ENCODE measurements at regions not wholly inside any gene's neighbourhood (a gene's known extent, or its start where the extent isn't known, plus 50 kb on each side); places are given as distances from the start of the nearest gene placed in this dataset.
"Not testable (repeated sequence)": the region's sequence is repeated elsewhere in the genome, so short reads cannot be mapped to it uniquely, and the experiment has no call there.

GRCh38 chr14:85178864-85179263, 351.1 kb upstream of the FLRT2 start:
- H3K27me3 ChIP-seq (ENCODE audit: low read length), result no peaks in the 10 kb centered on the region
- no peak overlapping the region for H3K4me2 ChIP-seq (ENCODE audit: low read depth, low read length, poor library complexity, severe bottlenecking)
- H3K9me2 ChIP-seq (replicated peaks; ENCODE audit: insufficient read depth, low read length), result no peaks in the 10 kb centered on the region
- no peaks in the 10 kb centered on the region for H4K20me1 ChIP-seq (ENCODE audit: insufficient read depth, low read depth, low read length)
- H3K4me1 ChIP-seq (ENCODE audit: low read length), result no peaks in the 10 kb centered on the region
- H3K36me3 ChIP-seq (ENCODE audit: insufficient read depth, low read length), result no peaks in the 10 kb centered on the region
- H3K9me3 ChIP-seq (ENCODE audit: low read length), result peaks cover 28% of the 10 kb centered on the region
- no peaks in the 10 kb centered on the region for H3K79me2 ChIP-seq (ENCODE audit: low read length)
- no peak for DNase-seq
- H3K9ac ChIP-seq (ENCODE audit: low read length), result no peak overlapping the region
- H3K27ac ChIP-seq (ENCODE audit: low read length), result no peak overlapping the region
- no peak overlapping the region for H2AFZ ChIP-seq (ENCODE audit: low read length)
- H3K4me3 ChIP-seq (ENCODE audit: low read length), result no peak overlapping the region

- Histone ChIP-seq H3K27me3 (ENCODE audit: low read length) (no peaks in the 10 kb centered on the region), H3K4me2 (ENCODE audit: low read depth, low read length, poor library complexity, severe bottlenecking) (no peak overlapping the region), H3K79me2 (ENCODE audit: low read length) (no peaks in the 10 kb centered on the region), H3K36me3 (ENCODE audit: insufficient read depth, low read length) (no peaks in the 10 kb centered on the region), H3K4me1 (ENCODE audit: low read length) (no peaks in the 10 kb centered on the region), H4K20me1 (ENCODE audit: insufficient read depth, low read depth, low read length) (no peaks in the 10 kb centered on the region), H3K9ac (ENCODE audit: low read length) (no peak overlapping the region), H3K4me3 (ENCODE audit: low read length) (no peak overlapping the region), H3K9me3 (ENCODE audit: low read length) (peaks cover 27% of the 10 kb centered on the region), H3K9me2 (replicated peaks; ENCODE audit: insufficient read depth, low read length) (no peaks in the 10 kb centered on the region), H2AFZ (ENCODE audit: low read length) (no peak overlapping the region), H3K27ac (ENCODE audit: low read length) (no peak overlapping the region)
- DNase-seq, result no peak
Measured at GRCh38 chr14:85180876-85181275, 349.1 kb upstream of the FLRT2 start.

- Histone ChIP-seq H3K36me3 (ENCODE audit: insufficient read depth, low read length) (no peaks in the 10 kb centered on the region), H3K27ac (ENCODE audit: low read length) (no peak overlapping the region), H3K9me2 (replicated peaks; ENCODE audit: insufficient read depth, low read length) (no peaks in the 10 kb centered on the region), H3K79me2 (ENCODE audit: low read length) (no peaks in the 10 kb centered on the region), H4K20me1 (ENCODE audit: insufficient read depth, low read depth, low read length) (no peaks in the 10 kb centered on the region), H3K9ac (ENCODE audit: low read length) (no peak overlapping the region), H2AFZ (ENCODE audit: low read length) (no peak overlapping the region), H3K9me3 (ENCODE audit: low read length) (peaks cover 24% of the 10 kb centered on the region), H3K4me3 (ENCODE audit: low read length) (no peak overlapping the region), H3K4me2 (ENCODE audit: low read depth, low read length, poor library complexity, severe bottlenecking) (no peak overlapping the region), H3K4me1 (ENCODE audit: low read length) (no peaks in the 10 kb centered on the region), H3K27me3 (ENCODE audit: low read length) (no peaks in the 10 kb centered on the region)
- no peak for DNase-seq
Measured at GRCh38 chr14:85182282-85182681, 347.7 kb upstream of the FLRT2 start.

GRCh38 chr14:85186082-85186481, 343.9 kb upstream of the FLRT2 start:
- H3K4me3 ChIP-seq (ENCODE audit: low read length), result no peak overlapping the region
- no peak overlapping the region for H2AFZ ChIP-seq (ENCODE audit: low read length)
- DNase-seq, result no peak
- no peak overlapping the region for H3K4me2 ChIP-seq (ENCODE audit: low read depth, low read length, poor library complexity, severe bottlenecking)
- no peak overlapping the region for H3K27ac ChIP-seq (ENCODE audit: low read length)
- H3K4me1 ChIP-seq (ENCODE audit: low read length), result no peaks in the 10 kb centered on the region
- no peaks in the 10 kb centered on the region for H3K9me2 ChIP-seq (replicated peaks; ENCODE audit: insufficient read depth, low read length)
- H3K9me3 ChIP-seq (ENCODE audit: low read length), result peaks cover 15% of the 10 kb centered on the region
- no peaks in the 10 kb centered on the region for H3K79me2 ChIP-seq (ENCODE audit: low read length)
- no peaks in the 10 kb centered on the region for H4K20me1 ChIP-seq (ENCODE audit: insufficient read depth, low read depth, low read length)
- H3K9ac ChIP-seq (ENCODE audit: low read length), result no peak overlapping the region
- no peaks in the 10 kb centered on the region for H3K27me3 ChIP-seq (ENCODE audit: low read length)
- no peaks in the 10 kb centered on the region for H3K36me3 ChIP-seq (ENCODE audit: insufficient read depth, low read length)

GRCh38 chr14:85187521-85187920, 342.4 kb upstream of the FLRT2 start:
- Histone ChIP-seq H4K20me1 (ENCODE audit: insufficient read depth, low read depth, low read length) (no peaks in the 10 kb centered on the region), H3K27ac (ENCODE audit: low read length) (no peak overlapping the region), H3K4me3 (ENCODE audit: low read length) (no peak overlapping the region), H3K79me2 (ENCODE audit: low read length) (no peaks in the 10 kb centered on the region), H3K27me3 (ENCODE audit: low read length) (no peaks in the 10 kb centered on the region), H3K4me2 (ENCODE audit: low read depth, low read length, poor library complexity, severe bottlenecking) (no peak overlapping the region), H2AFZ (ENCODE audit: low read length) (no peak overlapping the region), H3K36me3 (ENCODE audit: insufficient read depth, low read length) (no peaks in the 10 kb centered on the region), H3K9me3 (ENCODE audit: low read length) (peaks cover 12% of the 10 kb centered on the region), H3K4me1 (ENCODE audit: low read length) (no peaks in the 10 kb centered on the region), H3K9me2 (replicated peaks; ENCODE audit: insufficient read depth, low read length) (no peaks in the 10 kb centered on the region), H3K9ac (ENCODE audit: low read length) (no peak overlapping the region)
- no peak for DNase-seq

- Histone ChIP-seq H3K4me2 (ENCODE audit: low read depth, low read length, poor library complexity, severe bottlenecking) (no peak overlapping the region), H3K9me3 (ENCODE audit: low read length) (peaks cover 19% of the 10 kb centered on the region), H3K36me3 (ENCODE audit: insufficient read depth, low read length) (no peaks in the 10 kb centered on the region), H3K27me3 (ENCODE audit: low read length) (no peaks in the 10 kb centered on the region), H3K79me2 (ENCODE audit: low read length) (no peaks in the 10 kb centered on the region), H3K27ac (ENCODE audit: low read length) (no peak overlapping the region), H4K20me1 (ENCODE audit: insufficient read depth, low read depth, low read length) (no peaks in the 10 kb centered on the region), H3K9ac (ENCODE audit: low read length) (no peak overlapping the region), H3K4me1 (ENCODE audit: low read length) (no peaks in the 10 kb centered on the region), H3K4me3 (ENCODE audit: low read length) (no peak overlapping the region), H3K9me2 (replicated peaks; ENCODE audit: insufficient read depth, low read length) (no peaks in the 10 kb centered on the region), H2AFZ (ENCODE audit: low read length) (no peak overlapping the region)
- no peak for DNase-seq
Measured at GRCh38 chr14:85188836-85189235, 341.1 kb upstream of the FLRT2 start.

- not testable (repeated sequence) for H3K27ac ChIP-seq (ENCODE audit: low read length); H3K4me3 ChIP-seq (ENCODE audit: low read length); H3K27me3 ChIP-seq (ENCODE audit: low read length); H3K9ac ChIP-seq (ENCODE audit: low read length); H3K4me1 ChIP-seq (ENCODE audit: low read length); DNase-seq; H3K9me2 ChIP-seq (replicated peaks; ENCODE audit: insufficient read depth, low read length); H3K79me2 ChIP-seq (ENCODE audit: low read length); H4K20me1 ChIP-seq (ENCODE audit: insufficient read depth, low read depth, low read length); H3K36me3 ChIP-seq (ENCODE audit: insufficient read depth, low read length); H3K4me2 ChIP-seq (ENCODE audit: low read depth, low read length, poor library complexity, severe bottlenecking); H2AFZ ChIP-seq (ENCODE audit: low read length)
- H3K9me3 ChIP-seq (ENCODE audit: low read length), result peaks cover 16% of the 10 kb centered on the region
Measured at GRCh38 chr14:85189253-85189652, 340.7 kb upstream of the FLRT2 start.

GRCh38 chr14:85190251-85190650, 339.7 kb upstream of the FLRT2 start:
- no peaks in the 10 kb centered on the region for H4K20me1 ChIP-seq (ENCODE audit: insufficient read depth, low read depth, low read length)
- no peak overlapping the region for H2AFZ ChIP-seq (ENCODE audit: low read length)

GRCh38 chr14:85191986-85192385, 338.0 kb upstream of the FLRT2 start:
- Histone ChIP-seq H3K9me3 (ENCODE audit: low read length) (0 out of 2 replicates have a peak, but pooled peaks cover 10% of the 10 kb centered on the region), H3K27ac (ENCODE audit: low read length) (no peak overlapping the region), H2AFZ (ENCODE audit: low read length) (no peak overlapping the region), H3K4me3 (ENCODE audit: low read length) (no peak overlapping the region), H3K9me2 (replicated peaks; ENCODE audit: insufficient read depth, low read length) (no peaks in the 10 kb centered on the region), H3K27me3 (ENCODE audit: low read length) (no peaks in the 10 kb centered on the region), H4K20me1 (ENCODE audit: insufficient read depth, low read depth, low read length) (no peaks in the 10 kb centered on the region), H3K79me2 (ENCODE audit: low read length) (no peaks in the 10 kb centered on the region), H3K36me3 (ENCODE audit: insufficient read depth, low read length) (no peaks in the 10 kb centered on the region), H3K4me2 (ENCODE audit: low read depth, low read length, poor library complexity, severe bottlenecking) (no peak overlapping the region), H3K9ac (ENCODE audit: low read length) (no peak overlapping the region), H3K4me1 (ENCODE audit: low read length) (no peaks in the 10 kb centered on the region)
- DNase-seq, result no peak

More at GRCh38 chr14:85190251-85190650, 339.7 kb upstream of the FLRT2 start:
- H3K27me3 ChIP-seq (ENCODE audit: low read length), result no peaks in the 10 kb centered on the region
- H3K4me1 ChIP-seq (ENCODE audit: low read length), result no peaks in the 10 kb centered on the region
- no peak overlapping the region for H3K4me3 ChIP-seq (ENCODE audit: low read length)
- no peak overlapping the region for H3K4me2 ChIP-seq (ENCODE audit: low read depth, low read length, poor library complexity, severe bottlenecking)
- no peaks in the 10 kb centered on the region for H3K9me2 ChIP-seq (replicated peaks; ENCODE audit: insufficient read depth, low read length)
- H3K9me3 ChIP-seq (ENCODE audit: low read length), result peaks cover 13% of the 10 kb centered on the region
- no peak overlapping the region for H3K27ac ChIP-seq (ENCODE audit: low read length)
- DNase-seq, result no peak
- H3K9ac ChIP-seq (ENCODE audit: low read length), result no peak overlapping the region
- H3K79me2 ChIP-seq (ENCODE audit: low read length), result no peaks in the 10 kb centered on the region
- H3K36me3 ChIP-seq (ENCODE audit: insufficient read depth, low read length), result no peaks in the 10 kb centered on the region
